ENCODE measurements at regions not wholly inside any gene's neighbourhood (a gene's known extent, or its start where the extent isn't known, plus 50 kb on each side); places are given as distances from the start of the nearest gene placed in this dataset.
"Not testable (repeated sequence)": the region's sequence is repeated elsewhere in the genome, so short reads cannot be mapped to it uniquely, and the experiment has no call there.

DNA sequence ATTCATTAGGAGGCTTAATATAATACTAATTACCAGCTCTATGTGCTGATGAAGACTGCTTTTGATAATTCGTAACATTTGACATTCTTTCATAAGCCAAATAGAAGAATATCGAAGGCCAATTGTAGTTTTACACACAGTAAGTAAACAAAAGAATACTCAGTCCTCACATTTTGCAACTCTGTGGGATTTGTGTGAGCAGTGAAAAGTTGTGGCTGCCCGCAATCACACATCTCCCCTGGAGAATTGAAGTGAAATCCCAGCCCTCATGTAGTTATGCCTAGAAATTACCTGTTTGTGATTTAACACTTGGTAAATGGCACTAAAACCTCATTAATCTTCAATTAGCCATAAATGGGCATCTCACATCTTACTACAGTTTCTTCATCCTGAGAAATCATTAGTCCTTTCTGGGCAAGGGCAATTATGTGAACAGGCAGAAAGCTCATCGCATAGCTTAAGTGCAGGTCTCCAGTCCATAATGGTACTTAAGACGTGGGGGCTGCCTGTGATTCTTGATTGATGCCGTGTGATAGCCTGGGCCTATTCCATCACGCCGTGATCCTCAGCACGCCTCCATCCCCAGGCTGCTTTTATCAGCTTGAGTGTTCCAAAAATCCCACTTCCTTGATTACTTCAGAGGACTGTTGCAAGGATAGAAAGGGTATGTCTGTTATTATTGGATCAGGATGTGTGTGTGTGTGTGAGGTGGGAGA, 97.9 kb upstream of the METTL14 start:
- no peak for DNase-seq (ENCODE audit: low read depth, low spot score)

GRCh38 chr4:118587946-118588345, 97.2 kb upstream of the METTL14 start:
- DNase-seq (ENCODE audit: low read depth, low spot score) = no peak

DNA sequence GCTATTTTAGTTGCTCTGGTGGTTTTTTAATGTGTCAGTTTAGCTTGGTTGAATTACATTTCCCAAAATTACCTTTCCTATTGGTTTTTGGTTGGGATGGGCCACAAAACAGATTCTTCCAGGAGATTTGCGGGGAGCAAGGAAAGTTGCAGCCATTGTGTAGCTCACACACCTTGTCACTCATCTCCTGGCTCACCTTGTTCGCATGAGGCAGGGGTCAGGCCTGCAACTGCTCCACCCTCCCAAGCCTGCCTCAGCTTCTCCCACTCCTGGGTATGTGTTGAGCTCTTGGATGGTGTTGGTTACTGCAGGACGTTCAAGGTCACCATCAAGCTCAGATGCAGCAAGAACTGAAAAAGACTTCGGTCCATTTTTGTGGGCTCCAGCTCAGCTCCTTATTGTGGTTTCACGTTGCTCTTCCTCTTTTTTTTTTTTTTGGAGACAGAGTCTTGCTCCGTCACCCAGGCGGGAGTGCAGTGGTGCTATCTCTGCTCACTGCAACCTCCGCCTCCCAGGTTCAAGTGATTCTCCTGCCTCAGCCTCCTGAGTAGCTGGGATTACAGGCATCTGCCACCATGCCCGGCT, 95.6 kb upstream of the METTL14 start:
- no peak for DNase-seq (ENCODE audit: low read depth, low spot score)

DNA sequence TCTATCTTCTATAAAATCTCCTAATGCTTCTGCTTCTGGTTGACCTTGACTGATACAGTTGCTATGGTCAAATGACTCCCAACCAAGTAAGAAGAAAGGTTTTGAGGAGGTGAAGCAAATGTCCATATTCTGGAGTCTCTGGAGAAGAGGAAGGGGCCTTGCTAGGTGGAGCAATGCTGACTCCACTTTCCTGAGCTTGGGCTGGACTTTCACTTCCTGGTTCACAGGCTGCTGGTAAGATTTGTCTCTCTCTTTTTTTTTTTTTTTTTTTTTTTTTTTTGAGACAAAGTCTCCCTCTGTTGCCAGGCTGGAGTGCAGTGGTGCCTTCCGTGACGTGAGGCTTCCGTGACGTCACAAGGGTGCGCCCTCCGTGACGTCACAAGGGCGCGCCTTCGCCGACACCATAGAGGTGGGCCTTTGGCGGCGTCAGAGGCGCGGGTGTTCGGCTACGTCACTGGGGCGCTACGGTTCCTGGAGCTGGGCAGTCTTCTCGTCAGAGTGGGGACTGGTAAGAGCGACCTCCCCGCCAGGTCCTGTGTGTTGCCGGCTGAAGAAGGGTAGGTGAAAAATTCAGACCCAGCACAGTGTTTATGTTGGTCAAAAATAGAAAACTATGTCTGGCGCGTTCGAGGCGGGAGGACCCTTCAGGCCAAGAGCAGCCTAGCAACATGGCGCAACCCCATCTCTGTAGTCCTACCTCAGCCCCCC, 93.7 kb upstream of the METTL14 start:
- DNase-seq (ENCODE audit: low read depth, low spot score) = peak; percentile 92

DNA sequence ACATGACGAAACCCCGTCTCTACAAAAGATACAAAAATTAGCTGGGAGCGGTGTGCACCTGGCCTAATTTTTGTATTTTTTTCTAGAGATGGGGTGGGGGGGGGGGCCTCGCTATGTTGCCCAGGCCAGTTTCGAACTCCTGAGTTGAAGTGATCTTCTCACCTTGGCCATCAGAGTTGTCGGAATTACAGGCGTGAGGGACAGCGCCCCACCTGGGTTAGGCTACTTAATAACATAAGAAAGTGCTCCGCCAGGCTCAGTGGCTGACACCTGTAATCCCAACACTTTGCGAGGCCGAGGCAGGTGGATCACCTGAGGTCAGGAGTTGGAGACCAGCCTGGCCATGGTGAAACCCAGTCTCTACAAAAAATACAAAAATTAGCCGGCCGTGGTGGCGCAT, 92.9 kb upstream of the METTL14 start:
- not testable (repeated sequence) for DNase-seq (ENCODE audit: low read depth, low spot score)

DNA sequence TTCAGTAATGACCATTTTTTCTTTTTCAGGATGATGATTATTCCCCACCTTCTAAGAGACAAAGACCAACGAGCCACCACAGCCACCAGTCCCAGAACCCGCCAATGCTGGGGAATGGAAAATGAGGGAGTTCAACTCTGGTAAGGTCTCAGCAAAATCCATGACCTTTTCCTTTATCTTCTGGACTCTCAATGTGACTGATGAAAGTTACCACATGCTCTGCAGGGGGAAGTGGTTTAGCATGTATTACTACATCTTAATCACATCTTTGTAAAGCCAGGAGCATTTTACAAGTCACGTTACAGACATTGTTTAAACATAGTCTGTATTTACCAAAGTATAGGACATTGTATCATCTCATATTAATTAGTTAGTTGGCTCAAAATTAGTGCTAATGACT, 89.3 kb upstream of the METTL14 start:
- DNase-seq (ENCODE audit: low read depth, low spot score) = not testable (repeated sequence)

- not testable (repeated sequence) for DNase-seq (ENCODE audit: low read depth, low spot score)
These were observed 60.1 kb upstream of the METTL14 start for GRCh38 chr4:118625097-118625496.

DNA sequence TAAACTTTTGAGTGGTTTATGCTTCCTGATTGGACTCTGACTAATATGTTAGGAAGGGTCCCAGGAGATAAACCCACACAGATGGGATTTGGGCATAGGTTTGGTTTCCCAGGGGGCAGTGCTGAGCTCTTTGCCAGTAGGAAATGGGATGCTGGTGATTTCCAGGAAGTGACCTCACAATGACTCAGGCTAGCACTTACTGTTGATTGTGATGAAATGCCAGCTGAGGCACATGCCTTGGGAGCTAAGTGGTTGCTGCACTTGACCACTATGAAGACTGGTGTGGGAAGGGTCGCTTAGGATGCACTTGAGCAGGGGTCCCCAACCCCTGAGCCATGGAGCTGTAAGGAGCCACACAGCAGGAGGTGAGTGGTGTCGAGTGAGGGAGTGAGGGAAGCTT, 55.5 kb upstream of the METTL14 start:
- DNase-seq (ENCODE audit: low read depth, low spot score) = not testable (repeated sequence)

DNA sequence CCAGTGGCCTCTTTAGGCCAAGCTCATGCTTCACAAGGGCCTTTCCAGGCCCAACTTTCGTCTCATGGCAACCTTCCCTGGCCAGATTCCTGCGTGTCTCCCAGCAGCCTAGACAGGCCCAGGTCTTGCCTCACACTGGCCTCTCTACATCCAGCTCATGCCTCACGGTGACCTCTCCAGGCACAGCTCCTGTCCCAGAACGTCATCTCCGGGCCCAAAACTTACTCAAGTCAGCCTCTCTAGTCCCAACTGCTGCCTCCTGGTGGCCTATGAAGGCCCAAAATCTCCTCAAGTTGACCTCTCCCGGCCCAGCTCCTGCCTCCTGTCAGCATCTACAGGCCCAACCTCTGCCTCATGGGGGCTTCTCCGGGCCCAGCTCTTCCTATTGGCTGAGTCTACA, 54.3 kb upstream of the METTL14 start:
- DNase-seq (ENCODE audit: low read depth, low spot score) = not testable (repeated sequence)

DNA sequence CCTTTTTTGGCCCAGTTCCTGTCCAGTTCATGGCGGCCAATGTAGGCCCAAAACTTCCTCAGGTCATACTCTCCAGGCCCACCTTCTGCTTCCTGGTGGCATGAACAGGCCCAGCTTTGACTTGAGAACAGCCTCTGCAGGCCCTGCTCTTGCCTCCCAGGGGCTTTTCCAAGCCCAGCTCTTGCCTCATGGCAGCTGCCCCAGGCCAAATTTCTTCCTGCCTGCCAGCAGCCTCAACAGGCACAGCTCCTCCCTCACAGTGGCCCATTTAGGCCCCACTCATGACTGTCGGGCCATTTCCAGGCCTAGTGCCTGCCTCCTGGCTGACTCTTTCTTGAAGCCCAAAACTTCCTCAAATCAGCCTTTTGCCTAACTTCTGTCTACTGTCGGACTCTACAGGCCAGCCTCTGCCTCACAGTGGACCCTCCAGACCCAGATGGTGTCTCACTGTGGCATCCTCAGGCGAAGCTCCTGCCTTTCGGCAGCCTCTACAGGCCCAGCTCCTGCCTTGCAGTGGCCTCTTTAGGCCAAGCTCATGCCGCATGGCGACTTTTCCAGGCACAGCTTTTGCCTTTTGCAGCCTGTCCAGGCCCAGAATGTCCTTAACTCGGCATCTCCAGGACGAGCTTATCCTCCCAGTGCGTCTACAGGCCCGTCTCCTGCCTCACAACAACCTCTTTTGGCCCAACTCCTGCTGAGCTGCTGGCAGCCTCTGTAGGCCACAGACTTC, 53.7 kb upstream of the METTL14 start:
- not testable (repeated sequence) for DNase-seq (ENCODE audit: low read depth, low spot score)

GRCh38 chr4:118633476-118633875, 51.7 kb upstream of the METTL14 start:
- DNase-seq (ENCODE audit: low read depth, low spot score) = not testable (repeated sequence)

- not testable (repeated sequence) for DNase-seq (ENCODE audit: low read depth, low spot score)
These were observed 50.9 kb upstream of the METTL14 start for GRCh38 chr4:118634126-118634875.

All from brain pericyte (primary cell).